Loucy (cell line): ENCODE measurements at regions not wholly inside any gene's neighbourhood (a gene's known extent, or its start where the extent isn't known, plus 50 kb on each side); places are given as distances from the start of the nearest gene placed in this dataset.
A peak's percentile ranks its signal among the peaks of the same experiment; 100 is the strongest.

ENCODE experiments used
- H2AFZ ChIP-seq: fragments of 200-600 bp; sonication (generic); 2 replicates; pipeline ENCODE4 v1.6.0; 2016; ENCODE audit warnings: antibody characterized with exemption, mild to moderate bottlenecking, low read length, moderate library complexity
- H3F3A ChIP-seq: fragments of 200-600 bp; 2 replicates; pipeline ENCODE4 v1.6.0; 2016; ENCODE audit warnings: antibody characterized with exemption, low read depth, mild to moderate bottlenecking
- H3K27me3 ChIP-seq: fragments of 200-600 bp; sonication (generic); 2 replicates; pipeline ENCODE4 v1.6.1; 2014; ENCODE audit warnings: low read length, mild to moderate bottlenecking; ENCODE audit not compliant: insufficient read depth, poor library complexity, severe bottlenecking
- H3K36me3 ChIP-seq: fragments of 200-600 bp; sonication (generic); 2 replicates; pipeline ENCODE4 v1.6.1; 2016; ENCODE audit warnings: low read length; ENCODE audit not compliant: insufficient read depth
- H3K4me1 ChIP-seq: fragments of 200-600 bp; sonication (generic); 2 replicates; pipeline ENCODE4 v1.5.1; 2014; ENCODE audit warnings: low read length, mild to moderate bottlenecking; ENCODE audit not compliant: insufficient read depth, poor library complexity, severe bottlenecking
- H3K4me2 ChIP-seq: fragments of 200-600 bp; sonication (generic); 2 replicates; pipeline ENCODE4 v1.6.0; 2014; ENCODE audit warnings: antibody characterized with exemption, low read length, low read depth, mild to moderate bottlenecking; ENCODE audit not compliant: poor library complexity, severe bottlenecking
- H3K4me3 ChIP-seq: fragments of 200-600 bp; sonication (generic); 2 replicates; pipeline ENCODE4 v1.5.1; 2014; ENCODE audit warnings: low read length, mild to moderate bottlenecking, mixed read lengths; ENCODE audit not compliant: poor library complexity, severe bottlenecking
- H3K79me2 ChIP-seq: fragments of 200-600 bp; sonication (generic); 2 replicates; pipeline ENCODE4 v1.6.1; 2014; ENCODE audit warnings: low read length; ENCODE audit not compliant: insufficient read depth
- H3K9ac ChIP-seq: fragments of 200-600 bp; sonication (generic); 2 replicates; pipeline ENCODE4 v1.6.0; 2014; ENCODE audit warnings: mild to moderate bottlenecking, low read depth, low read length, moderate library complexity; ENCODE audit not compliant: poor library complexity, severe bottlenecking
- H3K9me2 ChIP-seq: fragments of 200-600 bp; sonication (generic); replicated peaks from 2 replicates; pipeline ENCODE4 v1.6.1; 2016; ENCODE audit warnings: low read depth, low read length, mixed read lengths
- H3K9me3 ChIP-seq: fragments of 200-600 bp; sonication (generic); 2 replicates; pipeline ENCODE4 v1.6.1; 2014; ENCODE audit warnings: mild to moderate bottlenecking, antibody characterized with exemption, low read length, low read depth; ENCODE audit not compliant: insufficient read depth
- H4K20me1 ChIP-seq: fragments of 200-600 bp; sonication (generic); 2 replicates; pipeline ENCODE4 v1.6.0; 2014; ENCODE audit warnings: antibody characterized with exemption, low read length, mild to moderate bottlenecking; ENCODE audit not compliant: insufficient read depth, poor library complexity, severe bottlenecking
- EZH2phosphoT487 ChIP-seq: fragments of 200-600 bp; IDR thresholded peaks from 2 replicates; pipeline ENCODE4 v1.6.1; 2018; ENCODE audit warnings: antibody characterized with exemption, mild to moderate bottlenecking, moderate library complexity, borderline replicate concordance
- TF ChIP-seq, protein P1 (sequence below): fragments of 200-600 bp; sonication (generic); conservative IDR thresholded peaks from 2 replicates; pipeline ENCODE4 v1.5.1; 2014; ENCODE audit warnings: mild to moderate bottlenecking, antibody characterized with exemption, low read length

GRCh38 chr12:125331342-125332052 is 266.3 kb downstream of the AACS start:
- no peaks in the 10 kb centered on the region for H3K4me1 ChIP-seq
- TF ChIP-seq EZH2phosphoT487: no peak
- TF ChIP-seq, protein P1, sequence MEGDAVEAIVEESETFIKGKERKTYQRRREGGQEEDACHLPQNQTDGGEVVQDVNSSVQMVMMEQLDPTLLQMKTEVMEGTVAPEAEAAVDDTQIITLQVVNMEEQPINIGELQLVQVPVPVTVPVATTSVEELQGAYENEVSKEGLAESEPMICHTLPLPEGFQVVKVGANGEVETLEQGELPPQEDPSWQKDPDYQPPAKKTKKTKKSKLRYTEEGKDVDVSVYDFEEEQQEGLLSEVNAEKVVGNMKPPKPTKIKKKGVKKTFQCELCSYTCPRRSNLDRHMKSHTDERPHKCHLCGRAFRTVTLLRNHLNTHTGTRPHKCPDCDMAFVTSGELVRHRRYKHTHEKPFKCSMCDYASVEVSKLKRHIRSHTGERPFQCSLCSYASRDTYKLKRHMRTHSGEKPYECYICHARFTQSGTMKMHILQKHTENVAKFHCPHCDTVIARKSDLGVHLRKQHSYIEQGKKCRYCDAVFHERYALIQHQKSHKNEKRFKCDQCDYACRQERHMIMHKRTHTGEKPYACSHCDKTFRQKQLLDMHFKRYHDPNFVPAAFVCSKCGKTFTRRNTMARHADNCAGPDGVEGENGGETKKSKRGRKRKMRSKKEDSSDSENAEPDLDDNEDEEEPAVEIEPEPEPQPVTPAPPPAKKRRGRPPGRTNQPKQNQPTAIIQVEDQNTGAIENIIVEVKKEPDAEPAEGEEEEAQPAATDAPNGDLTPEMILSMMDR: no peak
- H3K36me3 ChIP-seq: no peaks in the 10 kb centered on the region
- H3K9ac ChIP-seq: no peak overlapping the region
- no peaks in the 10 kb centered on the region for H3K9me3 ChIP-seq
- H3K4me3 ChIP-seq: no peak overlapping the region
- H3K9me2 ChIP-seq: no peaks in the 10 kb centered on the region
- H4K20me1 ChIP-seq: no peaks in the 10 kb centered on the region
- H3K27me3 ChIP-seq: no peaks in the 10 kb centered on the region
- no peaks in the 10 kb centered on the region for H3K79me2 ChIP-seq
- H3K4me2 ChIP-seq: no peak overlapping the region
- H2AFZ ChIP-seq: no peak overlapping the region
- no peaks in the 10 kb centered on the region for H3F3A ChIP-seq

DNA sequence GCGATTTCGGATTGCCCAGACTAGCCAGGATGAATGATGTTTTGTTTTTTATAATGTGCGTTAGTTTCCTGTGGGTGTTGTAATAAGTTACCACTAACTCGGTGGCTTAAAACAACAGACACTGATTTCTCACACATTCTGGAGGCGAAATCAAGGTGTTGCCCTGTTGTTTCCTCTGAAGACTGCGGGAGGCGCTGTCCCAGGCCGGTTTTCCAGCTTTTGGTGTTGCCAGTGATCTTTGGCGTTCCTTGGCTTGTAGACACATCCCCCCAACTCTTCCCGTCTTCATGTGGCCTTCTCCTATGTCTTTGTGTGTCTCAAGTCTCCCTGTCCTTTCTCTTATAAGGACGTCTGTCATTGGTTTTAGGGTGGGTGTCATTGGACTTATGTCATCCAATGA is 267.7 kb downstream of the AACS start:
- TF ChIP-seq EZH2phosphoT487: no peak
- TF ChIP-seq, protein P1: peak; percentile 34
- H3K79me2 ChIP-seq: no peaks in the 10 kb centered on the region
- H2AFZ ChIP-seq: no peak overlapping the region
- no peaks in the 10 kb centered on the region for H3K4me1 ChIP-seq
- no peaks in the 10 kb centered on the region for H3F3A ChIP-seq
- no peaks in the 10 kb centered on the region for H3K9me3 ChIP-seq
- H3K4me2 ChIP-seq: no peak overlapping the region
- no peaks in the 10 kb centered on the region for H4K20me1 ChIP-seq
- H3K4me3 ChIP-seq: no peak overlapping the region
- H3K9me2 ChIP-seq: no peaks in the 10 kb centered on the region
- H3K9ac ChIP-seq: no peak overlapping the region
- no peaks in the 10 kb centered on the region for H3K36me3 ChIP-seq
- H3K27me3 ChIP-seq: no peaks in the 10 kb centered on the region

DNA sequence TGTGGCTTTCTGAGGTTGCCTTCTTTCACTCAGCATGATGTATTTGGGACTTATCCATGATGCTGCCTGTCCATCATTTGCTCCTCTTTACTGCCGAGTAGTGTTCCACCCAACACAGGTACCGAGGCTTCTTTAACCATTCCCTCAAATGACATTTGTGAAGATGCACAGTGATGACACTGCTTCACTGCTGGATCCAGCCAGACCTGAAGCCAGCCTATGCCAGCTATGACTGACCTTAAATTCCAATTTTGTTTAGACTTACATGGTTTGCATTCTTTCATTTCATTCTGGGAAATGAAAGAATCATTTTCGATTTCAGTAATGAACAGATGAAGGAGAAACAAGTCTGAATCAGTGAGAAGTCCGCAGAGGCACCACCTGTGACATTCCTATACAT is 271.0 kb downstream of the AACS start:
- Histone ChIP-seq H3K9me2 (no peaks in the 10 kb centered on the region), H3K9me3 (no peaks in the 10 kb centered on the region), H3K4me1 (no peaks in the 10 kb centered on the region), H3K27me3 (no peaks in the 10 kb centered on the region), H3K4me2 (no peak overlapping the region), H2AFZ (no peak overlapping the region), H3F3A (no peaks in the 10 kb centered on the region), H3K36me3 (no peaks in the 10 kb centered on the region), H3K4me3 (no peak overlapping the region), H3K79me2 (no peaks in the 10 kb centered on the region), H4K20me1 (no peaks in the 10 kb centered on the region), H3K9ac (no peak overlapping the region)
- no peak for TF ChIP-seq EZH2phosphoT487
- TF ChIP-seq, protein P1: no peak
